Activated CD4-positive, alpha-beta T cell treated with anti-CD3 and anti-CD28 coated beads, Interleukin-10, Interleukin-2, amounts not matched to agents 100 ng/mL and 50 ng/mL, durations not matched to agents 16 hours and 8 hours (primary cell): ENCODE measurements at regions not wholly inside any gene's neighbourhood (a gene's known extent, or its start where the extent isn't known, plus 50 kb on each side); places are given as distances from the start of the nearest gene placed in this dataset.

Source experiments
- DNase-seq: peaks from one replicate; pipeline ENCODE4 v3.0.0-alpha.2; 2020

DNA sequence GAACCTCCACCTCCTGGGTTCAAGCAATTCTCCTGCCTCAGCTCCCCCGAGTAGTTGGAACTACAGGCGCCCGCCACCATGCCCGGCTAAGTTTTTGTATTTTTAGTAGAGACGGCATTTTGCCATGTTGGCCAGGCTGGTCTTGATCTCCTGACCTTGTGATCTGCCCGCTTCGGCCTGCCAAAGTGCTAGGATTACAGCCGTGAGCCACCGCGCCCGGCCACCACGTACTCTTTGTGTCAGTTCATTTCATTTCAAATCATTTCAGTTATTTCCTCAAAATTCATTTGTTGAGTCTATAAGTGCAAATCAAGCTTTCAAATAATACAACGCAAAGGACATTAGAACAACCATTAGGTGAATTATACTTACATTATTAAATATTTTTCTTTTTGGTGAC, 943.8 kb downstream of the TYW1 start:
- DNase-seq = no peak

DNA sequence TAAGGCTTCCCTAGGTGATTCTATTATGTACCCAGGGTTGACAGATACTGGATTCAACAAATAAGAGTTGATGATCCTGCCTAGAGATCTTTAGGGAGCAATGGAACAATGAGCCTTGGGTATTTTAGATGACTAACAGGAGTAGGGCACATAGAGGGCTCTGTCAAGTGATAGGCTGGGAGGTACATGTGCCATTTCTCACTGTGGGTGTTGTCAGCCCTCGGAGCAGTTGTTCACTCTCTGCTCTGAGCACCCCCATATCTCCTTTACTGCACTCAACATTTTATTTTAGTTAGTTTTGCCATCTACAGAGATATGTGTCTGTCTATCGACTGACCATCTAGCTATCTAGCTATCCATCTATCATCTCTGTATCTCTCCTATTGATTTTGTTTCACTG, 950.6 kb downstream of the TYW1 start:
- DNase-seq = no peak

DNA sequence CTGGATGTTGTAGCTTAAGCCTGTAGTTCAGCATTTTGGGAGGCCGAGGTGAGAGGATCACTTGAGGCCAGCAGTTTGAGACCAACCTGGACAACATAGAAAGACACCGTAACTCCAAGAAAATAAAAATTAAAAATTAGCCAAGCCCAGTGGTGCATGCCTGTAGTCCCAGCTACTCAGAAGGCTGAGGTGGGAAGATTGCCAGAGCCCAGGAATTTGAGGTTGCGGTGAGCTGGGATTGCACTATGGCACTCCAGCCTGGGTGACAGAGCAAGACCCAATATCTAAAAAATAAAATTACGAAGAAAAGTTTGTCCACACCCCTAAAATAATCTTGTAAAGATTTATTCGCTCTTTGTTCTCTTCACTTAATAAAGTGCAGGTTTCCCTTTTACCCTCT, 951.0 kb downstream of the TYW1 start:
- DNase-seq = no peak

DNA sequence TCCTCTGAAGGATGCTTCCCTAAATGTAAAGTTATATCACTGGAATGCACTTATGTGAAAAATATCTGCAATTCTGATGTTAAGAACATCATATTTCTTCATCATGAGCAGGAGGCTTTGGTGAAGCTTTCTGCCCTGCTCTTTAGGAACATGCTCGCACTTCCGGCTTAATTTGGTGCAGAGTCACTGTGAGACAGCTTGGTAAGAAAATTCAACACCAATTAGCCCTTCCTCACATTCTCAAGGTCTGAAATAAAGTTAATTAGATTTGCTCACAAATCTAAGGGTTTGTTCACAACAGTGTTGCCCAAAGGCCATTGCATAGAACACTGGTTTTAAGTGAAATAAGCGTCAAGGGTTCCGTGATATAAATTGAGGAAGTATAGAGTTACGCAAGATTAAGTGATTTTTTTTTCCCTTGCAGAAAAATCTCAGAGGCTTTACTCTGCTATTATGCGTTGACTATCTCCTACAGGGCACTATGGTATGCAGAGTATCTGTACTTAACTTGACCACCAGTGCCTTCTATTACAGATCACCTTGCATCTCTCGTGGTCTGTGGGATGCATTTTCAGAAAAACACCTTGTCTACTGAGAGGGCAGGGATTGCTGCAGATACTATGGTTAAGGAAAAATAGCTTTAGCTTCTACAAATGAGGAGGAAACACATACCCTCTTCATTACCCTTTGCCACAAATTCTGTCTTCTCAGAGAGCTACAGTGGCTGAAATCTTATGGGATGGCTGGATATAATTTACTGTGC, 953.9 kb downstream of the TYW1 start:
- DNase-seq = no peak

DNA sequence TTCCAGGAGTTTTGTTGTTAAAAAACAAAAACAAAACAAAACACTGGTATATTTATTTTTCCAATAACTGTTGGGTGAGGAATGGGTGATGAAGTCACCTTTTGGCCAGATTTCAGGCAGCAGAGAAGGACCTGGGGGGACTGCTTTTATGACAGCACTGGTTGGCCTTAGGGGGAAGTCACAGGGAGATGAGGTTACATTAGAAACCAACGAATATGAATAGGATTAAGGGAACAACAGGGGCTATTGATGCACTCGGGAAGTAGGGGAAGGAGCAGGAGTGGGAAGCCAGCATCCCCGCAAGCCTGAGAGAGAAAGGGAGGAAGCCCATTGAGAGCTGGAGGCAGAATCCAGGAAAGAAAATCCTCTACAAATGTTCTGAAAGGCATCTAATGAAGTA, 958.4 kb downstream of the TYW1 start:
- no peak for DNase-seq

DNA sequence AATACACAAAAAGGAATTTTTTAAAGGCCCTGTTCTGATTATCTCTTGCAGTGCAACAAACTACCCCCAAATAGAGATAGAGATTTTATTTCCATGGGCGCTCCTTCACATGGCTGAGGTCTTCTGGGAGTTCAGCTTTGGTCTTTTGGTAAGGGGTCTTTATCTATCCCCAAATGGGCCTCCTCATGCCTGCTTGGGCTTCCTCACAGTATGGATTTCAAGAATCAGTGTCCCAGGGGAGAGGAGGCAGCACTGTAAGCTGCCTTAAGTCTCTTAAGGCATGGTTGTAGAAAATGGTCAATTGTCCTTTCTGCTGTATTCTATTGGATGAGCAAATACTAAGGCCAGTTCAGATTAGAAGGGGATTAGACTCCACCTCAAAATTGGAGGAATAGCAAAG, 966.2 kb downstream of the TYW1 start:
- DNase-seq = no peak

DNA sequence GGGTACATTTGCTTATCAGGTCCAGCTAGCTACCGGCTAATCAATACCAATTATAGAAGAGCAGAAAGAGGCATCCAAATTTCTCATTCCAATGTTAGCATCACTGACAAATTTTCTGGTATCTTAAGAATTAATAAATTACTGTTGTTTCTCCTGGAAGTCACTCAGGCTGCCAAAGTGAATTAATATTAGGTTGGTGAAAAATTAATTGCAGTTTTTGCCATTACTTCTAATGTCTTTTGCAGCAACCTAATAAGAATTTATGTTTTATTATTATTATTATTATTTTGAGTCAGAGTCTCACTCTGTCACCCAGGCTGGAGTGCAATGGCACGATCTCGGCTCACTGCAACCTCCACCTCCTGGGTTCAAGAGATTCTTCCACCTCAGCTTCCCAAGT, 979.9 kb downstream of the TYW1 start:
- DNase-seq = no peak

DNA sequence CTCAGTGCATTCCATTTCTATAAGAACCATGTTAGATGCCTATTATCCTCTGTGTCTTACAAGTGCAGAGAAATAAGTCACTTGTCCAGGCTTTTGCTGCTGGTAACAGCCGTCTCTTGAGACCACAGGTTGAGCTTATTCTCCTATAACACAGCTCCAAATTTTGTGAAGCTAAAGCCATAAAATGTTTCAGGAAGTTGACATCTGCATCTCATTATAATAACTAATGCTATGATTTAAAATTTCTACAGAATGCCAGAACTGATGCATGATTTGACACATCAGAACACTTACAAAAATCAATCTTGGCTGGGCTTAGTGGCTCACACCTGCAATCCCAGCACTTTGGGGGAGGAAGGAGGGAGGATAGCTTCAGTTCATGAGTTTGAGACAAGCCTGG, 986.9 kb downstream of the TYW1 start:
- no peak for DNase-seq

DNA sequence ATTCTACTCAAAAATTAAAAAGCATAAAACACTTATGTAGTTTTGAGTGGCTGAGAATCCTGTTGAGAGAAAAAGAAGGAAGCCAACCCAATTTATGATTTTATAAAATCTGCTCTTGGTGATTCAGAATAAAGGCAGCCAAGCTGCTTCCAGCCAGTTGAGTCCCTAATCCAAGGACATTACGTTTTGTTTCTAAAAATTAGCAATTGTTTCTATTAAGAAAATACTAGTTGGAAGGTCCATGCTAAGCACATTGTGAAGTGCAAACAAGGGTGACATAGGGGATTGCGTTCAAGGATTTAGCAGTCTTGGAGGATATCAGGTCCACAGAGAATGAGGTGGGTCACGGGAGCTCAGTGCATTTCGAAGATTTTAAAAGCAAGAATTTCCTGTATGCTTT, 987.7 kb downstream of the TYW1 start:
- DNase-seq = no peak

DNA sequence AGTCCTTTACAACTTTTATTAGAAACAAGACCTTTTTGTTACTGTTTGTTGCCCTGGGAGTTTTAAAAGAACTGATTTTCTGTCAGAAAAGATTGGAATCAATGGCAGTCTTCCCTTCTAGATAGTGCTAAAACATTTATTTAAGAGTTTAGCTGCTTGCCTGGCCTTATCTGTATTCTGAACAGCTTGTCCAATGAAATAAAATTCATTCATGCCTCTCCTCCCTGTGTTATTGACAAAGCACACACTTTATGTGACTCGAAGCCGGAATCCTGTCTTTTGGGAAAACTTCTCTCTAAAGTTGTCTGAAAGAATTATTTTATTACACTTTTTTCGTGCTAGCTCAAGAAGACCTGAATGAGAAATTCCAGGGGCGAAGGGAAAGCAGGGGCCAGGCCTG, 992.5 kb downstream of the TYW1 start:
- DNase-seq = no peak

DNA sequence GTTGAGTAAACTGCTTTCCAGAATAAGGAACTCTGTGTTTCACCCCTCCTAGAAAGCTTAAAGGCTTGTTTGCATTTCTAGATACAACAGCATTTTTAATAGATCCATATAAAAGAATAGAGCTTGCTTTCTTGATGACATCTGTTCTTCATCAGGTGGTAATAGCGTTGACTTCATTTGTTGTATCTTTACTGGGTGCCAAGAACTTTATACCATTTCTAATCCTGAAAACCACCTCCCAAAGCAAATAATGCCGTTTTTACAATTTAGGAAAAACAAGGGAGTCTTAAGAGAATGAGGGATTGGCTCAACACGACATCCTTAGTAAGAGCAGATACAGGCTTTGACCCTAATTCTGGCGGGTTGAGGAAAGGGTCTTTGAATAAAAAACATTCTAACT, 993.4 kb downstream of the TYW1 start:
- no peak for DNase-seq

DNA sequence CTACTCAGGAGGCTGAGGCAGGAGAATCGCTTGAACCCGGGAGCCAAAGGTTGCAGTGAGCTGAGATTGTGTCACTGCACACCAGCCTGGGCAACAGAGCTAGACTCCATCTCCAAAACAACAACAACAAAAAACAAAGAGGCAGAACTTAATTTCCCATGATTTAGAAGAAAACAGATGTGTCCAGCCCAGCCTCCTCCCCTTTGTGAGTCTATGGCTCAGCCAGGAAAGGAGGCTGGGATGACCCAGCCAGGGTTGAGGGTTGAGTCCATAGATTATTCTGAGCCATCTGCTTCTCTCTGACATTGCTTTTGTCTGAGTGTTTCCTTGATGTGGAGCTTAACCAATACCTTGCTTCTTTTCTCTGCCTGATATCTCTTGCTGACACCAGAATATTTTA, 994.1 kb downstream of the TYW1 start:
- no peak for DNase-seq

DNA sequence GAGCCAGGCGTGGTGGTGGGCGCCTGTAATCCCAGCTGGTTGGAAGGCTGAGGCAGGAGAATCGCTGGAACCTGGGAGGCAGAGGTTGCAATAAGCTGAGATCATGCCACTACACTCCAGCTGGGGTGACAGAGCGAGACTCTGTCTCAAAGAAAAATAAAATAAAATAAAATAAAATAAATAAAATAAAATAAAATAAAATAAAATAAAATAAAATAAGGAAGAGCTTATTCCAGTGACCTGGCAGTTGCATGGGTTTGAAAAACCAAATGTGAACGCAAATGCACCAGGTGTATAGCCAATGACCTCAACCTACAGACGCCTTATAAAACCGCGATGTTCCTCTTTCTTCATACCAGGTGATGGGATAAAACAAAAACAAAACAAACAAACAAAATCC, 995.7 kb downstream of the TYW1 start:
- DNase-seq = no peak

DNA sequence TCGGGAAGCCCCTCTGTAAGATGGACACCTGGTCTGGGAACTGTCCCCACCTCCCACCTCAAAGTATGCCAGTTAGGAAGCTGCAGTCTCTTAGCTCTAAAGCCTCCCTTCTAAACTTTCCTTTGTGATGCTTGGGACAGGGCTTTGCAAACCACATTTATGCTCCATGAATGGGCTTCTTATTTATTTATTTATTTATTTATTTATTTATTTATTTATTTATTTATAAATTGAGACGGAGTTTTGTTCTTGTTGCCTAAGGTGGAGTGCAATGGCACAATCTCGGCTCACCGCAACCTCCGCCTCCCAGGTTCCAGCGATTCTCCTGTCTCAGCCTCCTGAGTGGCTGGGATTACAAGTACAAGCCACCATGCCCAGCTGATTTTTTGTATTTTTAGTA, 1009.4 kb downstream of the TYW1 start:
- DNase-seq = no peak

DNA sequence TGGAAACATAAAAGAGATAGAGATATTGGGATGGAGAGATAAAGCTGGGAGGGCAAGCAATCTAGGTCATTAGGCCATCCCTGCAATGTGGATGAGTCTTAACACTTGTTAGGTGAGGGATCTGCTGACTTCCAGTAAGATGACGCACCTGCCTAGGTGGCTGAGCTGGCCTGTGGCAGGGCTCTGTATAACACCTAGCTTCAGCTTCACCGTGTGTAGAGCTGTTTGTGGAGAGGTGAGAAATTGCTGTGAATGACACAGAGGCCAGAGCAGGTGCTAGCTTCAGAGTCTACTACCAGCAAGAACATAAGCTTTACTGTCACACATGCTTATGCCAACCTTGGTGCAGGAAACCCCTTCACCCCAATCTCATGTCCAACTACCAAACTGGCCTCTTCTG, 1010.0 kb downstream of the TYW1 start:
- DNase-seq = no peak

DNA sequence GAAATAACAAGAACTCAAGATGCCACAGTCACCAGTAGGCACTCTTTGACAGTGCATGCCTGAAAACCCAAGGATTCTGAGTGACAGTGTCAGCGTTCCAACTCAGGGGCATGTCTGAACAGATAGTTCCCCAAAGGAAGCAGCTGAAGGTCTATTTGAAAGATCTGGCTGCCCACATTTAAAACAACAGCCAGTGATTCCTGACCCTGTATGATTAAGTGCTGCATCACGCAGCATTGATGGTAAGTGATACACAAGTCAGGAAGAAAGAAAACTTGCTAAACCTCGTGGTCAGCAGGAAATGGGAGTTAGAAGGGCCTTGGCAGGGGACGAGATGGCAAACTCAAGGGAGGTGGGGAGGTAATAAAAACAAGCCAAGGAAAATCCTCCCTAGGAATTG, 1013.1 kb downstream of the TYW1 start:
- no peak for DNase-seq

DNA sequence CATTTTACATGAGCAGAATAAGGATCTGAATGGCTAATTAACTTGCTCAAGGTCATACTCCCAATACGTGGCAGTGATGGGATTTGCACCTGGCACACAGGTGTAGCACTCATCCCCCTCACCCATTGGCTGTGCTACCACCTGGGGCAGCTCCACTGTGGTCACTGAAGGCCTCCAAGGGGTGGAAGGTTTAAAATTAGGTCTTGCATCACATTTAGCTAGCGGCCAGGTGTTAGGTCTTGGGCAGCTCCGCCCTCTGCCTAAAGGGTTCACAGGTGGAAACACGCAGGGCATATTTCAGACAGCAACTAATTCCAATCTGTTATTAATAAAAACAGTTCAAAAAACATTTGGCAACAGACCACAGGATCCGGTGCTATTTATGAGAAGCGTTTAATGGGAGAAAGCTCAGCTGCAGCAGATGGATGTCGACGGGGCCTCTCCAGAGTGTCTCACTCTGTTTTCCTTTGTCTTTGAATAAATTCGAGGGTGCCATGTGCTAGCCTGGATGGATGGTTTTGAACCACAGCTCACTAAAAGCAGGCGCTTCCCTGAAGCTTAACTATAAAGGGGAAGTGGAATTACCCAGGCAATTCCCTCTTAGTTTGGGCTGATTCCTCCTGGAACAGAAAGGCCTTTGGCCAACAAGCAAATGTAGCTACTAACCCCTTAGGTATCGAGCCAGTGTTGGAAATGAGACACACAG, 1017.6 kb downstream of the TYW1 start:
- no peak for DNase-seq

DNA sequence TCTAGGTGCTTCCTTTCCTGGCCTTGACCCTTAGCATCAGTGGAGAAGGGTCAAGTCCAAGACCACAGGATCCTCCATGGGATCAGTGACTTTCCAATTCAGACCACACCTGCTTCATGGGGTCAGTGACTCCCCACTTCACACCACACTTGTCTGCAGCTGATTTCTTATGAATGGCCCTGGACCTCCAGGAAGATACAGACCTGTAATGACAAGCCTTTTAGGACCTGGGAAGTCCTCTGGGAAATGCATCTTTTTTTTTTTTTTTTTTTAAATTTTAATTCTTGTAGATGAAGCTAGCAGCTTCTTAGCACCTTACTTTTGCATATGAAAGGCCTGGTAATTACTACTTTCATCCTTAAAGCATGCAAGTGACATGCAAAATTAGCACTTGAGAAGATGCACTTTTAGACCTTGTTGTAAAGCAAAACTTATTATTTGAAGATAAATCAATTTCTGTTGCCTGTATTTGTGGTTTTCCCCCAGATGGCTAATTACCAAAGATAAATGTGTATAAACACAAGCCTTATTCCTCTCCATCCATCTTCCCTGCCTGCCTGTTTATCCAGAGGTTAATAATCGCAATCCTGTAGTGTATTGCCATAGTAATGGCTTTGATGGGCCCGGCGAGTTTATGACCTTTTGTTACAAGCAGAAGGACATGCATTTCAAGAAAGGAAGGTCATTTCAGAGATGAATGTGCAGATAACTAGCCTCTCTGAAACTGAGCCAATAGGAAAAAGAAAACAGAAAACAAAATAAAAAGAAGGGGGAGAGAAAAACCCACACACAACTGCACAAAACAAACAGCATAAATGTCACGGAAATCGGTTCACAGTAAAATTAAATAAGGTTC, 1018.7 kb downstream of the TYW1 start:
- no peak for DNase-seq

DNA sequence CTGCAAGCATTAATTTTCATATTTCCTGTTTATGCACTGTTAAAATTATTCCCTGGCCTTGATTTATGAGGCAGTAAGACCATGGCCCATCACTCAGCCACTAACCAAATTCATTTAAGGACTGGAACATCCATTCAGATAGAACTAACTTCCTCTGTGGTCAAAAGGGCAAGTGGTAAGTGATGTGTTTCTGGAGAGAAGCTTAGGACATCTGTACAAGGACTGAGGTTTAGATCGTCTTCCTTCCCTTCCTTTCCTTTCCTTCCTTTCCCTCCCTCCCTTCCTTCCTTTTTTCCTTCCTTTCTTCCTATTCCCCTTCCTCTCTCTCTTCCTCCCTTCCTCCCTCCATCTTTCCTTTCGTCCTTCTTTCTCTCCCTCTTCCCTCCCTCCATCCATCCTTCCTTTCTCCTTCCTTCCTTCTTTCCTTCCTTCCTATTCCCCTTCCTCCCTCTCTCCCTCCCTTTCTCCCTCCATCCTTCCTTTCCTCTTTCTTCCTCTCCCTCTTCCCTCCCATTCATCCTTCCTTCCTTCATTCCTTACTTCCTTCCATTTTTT, 1019.4 kb downstream of the TYW1 start:
- DNase-seq = no peak

DNA sequence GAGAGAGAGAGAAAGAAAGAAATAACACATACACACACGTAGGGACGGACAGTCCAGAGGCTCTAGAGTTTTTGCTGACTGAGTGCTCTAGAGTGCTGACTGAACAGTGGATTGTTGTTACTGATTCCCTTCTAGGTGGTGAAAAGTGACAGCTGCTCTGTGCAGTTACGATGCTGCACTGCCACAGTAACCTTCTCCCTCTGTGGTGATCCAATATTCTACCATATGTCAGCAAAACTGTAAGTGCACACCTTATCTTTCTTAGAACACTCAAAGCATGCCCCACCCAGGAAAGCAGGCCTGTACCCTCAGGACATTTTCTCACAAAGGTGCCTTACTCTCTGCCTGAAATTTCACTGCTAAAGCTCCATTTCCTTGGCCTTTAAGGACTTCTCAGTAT, 1023.5 kb downstream of the TYW1 start:
- DNase-seq = no peak

DNA sequence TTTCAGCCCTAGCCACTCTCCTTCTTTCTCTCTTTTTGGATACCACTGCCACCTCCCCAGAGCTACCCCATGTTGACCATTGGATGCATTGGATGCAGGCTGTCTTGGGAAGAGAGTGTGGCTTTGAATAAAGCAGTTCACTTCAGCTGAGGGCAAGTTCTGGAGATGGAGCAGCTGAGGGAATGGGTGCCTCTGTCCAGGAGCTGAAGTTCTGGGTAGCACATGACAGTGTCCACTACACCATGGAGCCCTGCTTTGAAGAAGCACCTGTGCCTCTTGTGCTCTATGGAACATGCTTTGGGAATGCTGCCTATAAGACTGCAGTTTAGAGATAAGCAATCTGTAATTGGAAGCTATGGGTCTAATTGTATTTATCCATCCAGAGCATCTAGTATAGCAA, 1028.7 kb downstream of the TYW1 start:
- no peak for DNase-seq

DNA sequence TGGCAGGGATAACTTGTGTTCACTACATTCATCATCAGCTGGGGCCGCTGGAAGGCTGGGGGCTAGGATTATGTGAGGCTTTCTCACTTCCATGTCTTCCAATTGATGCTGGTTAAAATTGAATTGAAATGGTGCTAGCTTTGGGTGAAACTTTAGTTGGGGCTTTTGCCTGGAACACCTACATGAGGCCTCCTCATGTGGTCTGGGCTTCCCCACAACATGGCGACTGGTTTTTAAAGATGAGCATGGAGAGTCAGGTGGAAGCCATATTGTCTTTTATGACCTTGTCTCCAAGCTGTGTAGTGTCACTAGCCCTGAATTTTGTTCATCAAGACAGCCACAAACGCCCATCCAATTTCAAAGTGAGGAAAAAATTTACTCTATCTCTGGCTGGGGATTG, 1033.9 kb downstream of the TYW1 start:
- no peak for DNase-seq

DNA sequence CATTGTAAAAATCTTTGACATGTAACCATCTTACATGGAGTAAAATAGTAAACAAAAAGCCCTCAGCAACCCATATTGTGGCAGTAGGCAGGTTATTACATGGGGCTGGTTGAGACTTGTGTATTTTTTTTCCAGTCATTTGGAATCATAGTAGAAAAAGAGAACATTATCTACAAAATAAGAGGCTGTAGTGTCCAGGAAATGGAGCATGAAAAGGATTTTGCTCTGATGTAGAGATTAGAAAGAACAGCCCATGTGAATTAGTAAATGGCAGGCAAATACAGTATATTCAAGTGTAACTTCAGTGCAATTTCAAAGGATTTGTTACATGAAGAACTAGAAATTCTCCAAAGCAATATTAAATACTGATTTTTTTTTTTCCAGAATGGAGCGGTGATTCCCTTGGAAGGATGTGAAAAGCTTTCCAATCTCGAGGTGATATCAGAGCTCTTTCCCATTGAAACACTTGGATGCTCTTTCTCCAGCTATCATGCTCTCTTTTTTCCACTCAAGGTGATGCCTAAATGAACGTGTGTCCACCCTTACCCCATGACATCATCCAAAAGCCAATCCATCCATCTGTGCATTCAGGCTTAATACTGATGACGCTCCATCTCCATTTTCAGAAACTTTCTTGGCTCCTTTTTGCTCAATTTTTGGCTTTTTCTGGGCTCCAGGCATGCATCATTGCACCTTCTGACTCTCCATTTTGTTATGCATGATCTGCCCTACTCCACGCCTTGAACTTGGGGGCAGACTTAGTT, 1034.7 kb downstream of the TYW1 start:
- no peak for DNase-seq
